ENCODE measurements at regions not wholly inside any gene's neighbourhood (a gene's known extent, or its start where the extent isn't known, plus 50 kb on each side); places are given as distances from the start of the nearest gene placed in this dataset.
"Not testable (repeated sequence)": the region's sequence is repeated elsewhere in the genome, so short reads cannot be mapped to it uniquely, and the experiment has no call there.

DNA sequence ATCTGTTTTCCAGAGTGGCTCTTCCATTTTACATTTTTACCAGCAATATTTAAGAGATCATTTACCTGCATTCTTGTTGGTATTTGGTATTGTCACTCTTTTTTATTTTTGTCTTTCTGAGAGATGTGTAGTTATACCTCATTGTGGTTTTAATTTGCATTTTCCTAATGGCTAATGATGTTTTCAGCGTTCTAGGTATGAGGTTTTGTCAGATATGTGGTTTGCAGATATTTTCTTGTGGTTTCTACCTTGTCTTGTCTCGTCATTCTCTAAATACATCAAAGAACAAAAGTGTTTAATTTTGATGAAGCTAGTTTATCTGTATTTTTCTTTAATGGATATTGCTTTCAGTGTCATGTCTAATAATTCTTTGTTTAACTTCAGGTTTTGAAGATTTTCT lies 110.9 kb upstream of the PLGLB1 start:
- H3K27ac ChIP-seq (ENCODE audit: low read length in 2 of 2); ATAC-seq (ENCODE audit: low read depth); intact Hi-C loops (cut with micrococcal nuclease); H3K9ac ChIP-seq (ENCODE audit: low read length); H3K27me3 Mint-ChIP-seq; H3K9me3 Mint-ChIP-seq (ENCODE audit: insufficient read depth); H3K36me3 ChIP-seq (replicated peaks in 1 of 2; ENCODE audit: control extremely low read depth in 1 of 2, control insufficient read depth in 1 of 2, extremely low read depth in 1 of 2, insufficient read depth in 2 of 2, low read length in 1 of 2); H3K4me1 ChIP-seq (ENCODE audit: control insufficient read depth in 2 of 2, insufficient read depth in 2 of 2, low read length in 2 of 2); H4K20me1 ChIP-seq (ENCODE audit: control insufficient read depth, insufficient read depth, low read length, poor library complexity, severe bottlenecking); H2AFZ ChIP-seq (ENCODE audit: insufficient read depth, low read depth, low read length, poor library complexity, severe bottlenecking); H3K27ac Mint-ChIP-seq; H3K4me2 ChIP-seq (replicated peaks; ENCODE audit: low read depth, low read length, poor library complexity, severe bottlenecking); H3K4me1 Mint-ChIP-seq; CTCF ChIA-PET; DNase-seq; H3K4me3 Mint-ChIP-seq; H3K79me2 ChIP-seq (ENCODE audit: control insufficient read depth, insufficient read depth, low read length); H3K4me3 ChIP-seq (ENCODE audit: control extremely low read depth in 1 of 5, extremely low read depth in 1 of 5, insufficient read depth in 1 of 5, low read depth in 2 of 5, low read length in 4 of 5); POLR2A ChIA-PET; H3K9me3 ChIP-seq (ENCODE audit: control extremely low read depth in 1 of 3, control insufficient read depth in 2 of 3, insufficient read depth in 1 of 3, low read length in 2 of 3); H3K27me3 ChIP-seq (replicated peaks in 1 of 4; ENCODE audit: control extremely low read depth in 1 of 4, control insufficient read depth in 3 of 4, insufficient read depth in 4 of 4, low read length in 3 of 4): not testable (repeated sequence)
- WGBS (ENCODE audit: insufficient coverage): no CpG with 5 or more reads among the region's 2 CpGs

DNA sequence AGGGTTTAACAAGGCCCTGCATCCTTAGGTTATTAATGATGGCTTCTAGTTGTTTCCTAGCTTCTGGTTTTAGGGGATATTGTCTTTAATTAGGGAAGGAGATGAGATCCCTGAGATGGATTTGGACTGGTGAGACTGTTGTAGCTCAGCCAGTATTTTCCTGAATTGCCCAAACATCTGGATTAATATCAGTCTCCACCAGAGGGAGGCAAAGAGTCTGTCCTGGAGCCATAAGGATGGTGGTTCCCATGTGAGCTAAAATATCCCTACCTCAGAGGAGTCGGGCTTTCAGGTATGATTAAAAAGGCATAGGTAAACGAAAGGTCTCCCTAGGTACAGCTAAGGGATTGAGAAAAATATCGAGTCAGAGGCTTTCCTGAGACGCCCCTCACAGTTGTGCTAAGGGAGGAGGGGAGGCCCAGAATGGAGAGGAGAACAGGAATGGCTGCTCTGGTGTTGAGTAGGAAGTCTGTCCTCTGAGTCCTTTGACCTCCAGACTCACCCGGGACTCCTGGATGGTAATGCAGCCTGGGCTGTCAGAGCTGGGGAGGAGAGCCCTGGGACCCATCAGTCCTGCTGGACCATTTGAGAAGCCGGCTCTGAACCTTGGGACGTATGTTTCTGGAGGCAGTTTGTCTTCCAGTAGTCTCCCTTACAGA lies 130.3 kb upstream of the PLGLB1 start:
- WGBS (ENCODE audit: insufficient coverage): no CpG with 5 or more reads among the region's 7 CpGs
- H3K9me3 Mint-ChIP-seq (ENCODE audit: insufficient read depth); H3K4me1 ChIP-seq (ENCODE audit: control insufficient read depth in 2 of 2, insufficient read depth in 2 of 2, low read length in 2 of 2); POLR2A ChIA-PET; ATAC-seq (ENCODE audit: low read depth); intact Hi-C loops (cut with micrococcal nuclease); H3K27ac ChIP-seq (ENCODE audit: low read length in 2 of 2); CTCF ChIA-PET; H4K20me1 ChIP-seq (ENCODE audit: control insufficient read depth, insufficient read depth, low read length, poor library complexity, severe bottlenecking); H3K9me3 ChIP-seq (ENCODE audit: control extremely low read depth in 1 of 3, control insufficient read depth in 2 of 3, insufficient read depth in 1 of 3, low read length in 2 of 3); H3K9ac ChIP-seq (ENCODE audit: low read length); H3K27me3 Mint-ChIP-seq; H3K79me2 ChIP-seq (ENCODE audit: control insufficient read depth, insufficient read depth, low read length); H3K36me3 ChIP-seq (replicated peaks in 1 of 2; ENCODE audit: control extremely low read depth in 1 of 2, control insufficient read depth in 1 of 2, extremely low read depth in 1 of 2, insufficient read depth in 2 of 2, low read length in 1 of 2); H3K4me3 ChIP-seq (ENCODE audit: control extremely low read depth in 1 of 5, extremely low read depth in 1 of 5, insufficient read depth in 1 of 5, low read depth in 2 of 5, low read length in 4 of 5); H3K4me2 ChIP-seq (replicated peaks; ENCODE audit: low read depth, low read length, poor library complexity, severe bottlenecking); H3K27ac Mint-ChIP-seq; H3K27me3 ChIP-seq (replicated peaks in 1 of 4; ENCODE audit: control extremely low read depth in 1 of 4, control insufficient read depth in 3 of 4, insufficient read depth in 4 of 4, low read length in 3 of 4); DNase-seq; H2AFZ ChIP-seq (ENCODE audit: insufficient read depth, low read depth, low read length, poor library complexity, severe bottlenecking); H3K4me1 Mint-ChIP-seq; H3K4me3 Mint-ChIP-seq: not testable (repeated sequence)

DNA sequence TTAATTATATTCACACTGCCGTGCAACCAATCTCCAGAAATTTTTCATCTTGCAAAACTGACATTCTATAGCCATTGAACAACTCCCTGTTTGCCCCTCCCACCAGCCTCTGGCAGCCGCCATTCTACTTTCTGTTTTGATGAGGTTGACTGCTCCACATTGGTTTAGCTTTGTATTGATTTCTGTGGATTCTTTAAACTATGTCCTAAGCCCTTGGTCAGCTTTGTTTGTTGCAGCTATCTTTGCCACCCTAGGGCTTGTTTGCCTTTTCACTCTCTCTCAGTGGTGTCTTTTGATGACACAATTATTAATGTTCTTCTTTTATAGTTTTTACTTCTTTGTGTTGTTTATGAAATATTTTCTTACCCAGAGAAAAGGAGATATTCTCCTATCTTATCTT lies 152.8 kb upstream of the PLGLB1 start:
- POLR2A ChIA-PET; H3K4me1 ChIP-seq (ENCODE audit: control insufficient read depth in 2 of 2, insufficient read depth in 2 of 2, low read length in 2 of 2); H4K20me1 ChIP-seq (ENCODE audit: control insufficient read depth, insufficient read depth, low read length, poor library complexity, severe bottlenecking); H3K4me3 ChIP-seq (ENCODE audit: control extremely low read depth in 1 of 5, extremely low read depth in 1 of 5, insufficient read depth in 1 of 5, low read depth in 2 of 5, low read length in 4 of 5); ATAC-seq (ENCODE audit: low read depth); H3K9me3 ChIP-seq (ENCODE audit: control extremely low read depth in 1 of 3, control insufficient read depth in 2 of 3, insufficient read depth in 1 of 3, low read length in 2 of 3); H3K4me3 Mint-ChIP-seq; H3K9ac ChIP-seq (ENCODE audit: low read length); H3K27me3 ChIP-seq (replicated peaks in 1 of 4; ENCODE audit: control extremely low read depth in 1 of 4, control insufficient read depth in 3 of 4, insufficient read depth in 4 of 4, low read length in 3 of 4); DNase-seq; H3K79me2 ChIP-seq (ENCODE audit: control insufficient read depth, insufficient read depth, low read length); CTCF ChIA-PET; H2AFZ ChIP-seq (ENCODE audit: insufficient read depth, low read depth, low read length, poor library complexity, severe bottlenecking); H3K27ac ChIP-seq (ENCODE audit: low read length in 2 of 2); intact Hi-C loops (cut with micrococcal nuclease); H3K9me3 Mint-ChIP-seq (ENCODE audit: insufficient read depth); H3K4me2 ChIP-seq (replicated peaks; ENCODE audit: low read depth, low read length, poor library complexity, severe bottlenecking); H3K27ac Mint-ChIP-seq; H3K27me3 Mint-ChIP-seq; H3K36me3 ChIP-seq (replicated peaks in 1 of 2; ENCODE audit: control extremely low read depth in 1 of 2, control insufficient read depth in 1 of 2, extremely low read depth in 1 of 2, insufficient read depth in 2 of 2, low read length in 1 of 2); H3K4me1 Mint-ChIP-seq: not testable (repeated sequence)
- WGBS (ENCODE audit: insufficient coverage): no CpG with 5 or more reads among the region's 2 CpGs

DNA sequence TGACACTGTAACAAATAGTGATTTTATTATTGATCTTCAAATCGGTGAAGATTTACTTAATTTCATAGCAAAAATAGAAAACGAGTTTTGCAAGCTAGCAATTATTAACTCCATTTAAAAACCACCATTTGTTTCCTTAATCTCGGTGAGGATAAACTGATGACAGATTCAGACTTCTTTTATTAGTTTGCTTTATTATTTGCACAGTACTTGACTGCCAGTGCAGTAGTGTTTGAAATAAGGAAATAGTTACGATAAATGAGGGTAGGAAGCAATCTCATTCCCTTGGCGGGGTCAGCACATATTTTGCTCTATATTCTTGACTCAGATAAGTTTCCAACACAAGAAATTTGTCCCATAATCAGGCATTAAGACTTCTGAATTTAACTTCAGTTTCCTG lies 161.7 kb upstream of the PLGLB1 start:
- H3K9ac ChIP-seq (ENCODE audit: low read length); H3K9me3 Mint-ChIP-seq (ENCODE audit: insufficient read depth); H3K4me2 ChIP-seq (replicated peaks; ENCODE audit: low read depth, low read length, poor library complexity, severe bottlenecking); H3K27ac Mint-ChIP-seq; H3K27me3 Mint-ChIP-seq; DNase-seq; H3K27ac ChIP-seq (ENCODE audit: low read length in 2 of 2); intact Hi-C loops (cut with micrococcal nuclease); H3K4me1 ChIP-seq (ENCODE audit: control insufficient read depth in 2 of 2, insufficient read depth in 2 of 2, low read length in 2 of 2); H3K79me2 ChIP-seq (ENCODE audit: control insufficient read depth, insufficient read depth, low read length); H4K20me1 ChIP-seq (ENCODE audit: control insufficient read depth, insufficient read depth, low read length, poor library complexity, severe bottlenecking); POLR2A ChIA-PET; ATAC-seq (ENCODE audit: low read depth); H3K4me3 ChIP-seq (ENCODE audit: control extremely low read depth in 1 of 5, extremely low read depth in 1 of 5, insufficient read depth in 1 of 5, low read depth in 2 of 5, low read length in 4 of 5); H3K4me1 Mint-ChIP-seq; H3K27me3 ChIP-seq (replicated peaks in 1 of 4; ENCODE audit: control extremely low read depth in 1 of 4, control insufficient read depth in 3 of 4, insufficient read depth in 4 of 4, low read length in 3 of 4); H2AFZ ChIP-seq (ENCODE audit: insufficient read depth, low read depth, low read length, poor library complexity, severe bottlenecking); H3K9me3 ChIP-seq (ENCODE audit: control extremely low read depth in 1 of 3, control insufficient read depth in 2 of 3, insufficient read depth in 1 of 3, low read length in 2 of 3); H3K4me3 Mint-ChIP-seq; CTCF ChIA-PET; H3K36me3 ChIP-seq (replicated peaks in 1 of 2; ENCODE audit: control extremely low read depth in 1 of 2, control insufficient read depth in 1 of 2, extremely low read depth in 1 of 2, insufficient read depth in 2 of 2, low read length in 1 of 2): not testable (repeated sequence)
- WGBS (ENCODE audit: insufficient coverage): no CpG with 5 or more reads among the region's 5 CpGs
